Left renal pelvis (tissue), 4 donors: ENCODE measurements at regions not wholly inside any gene's neighbourhood (a gene's known extent, or its start where the extent isn't known, plus 50 kb on each side); places are given as distances from the start of the nearest gene placed in this dataset.

Experiments used
- DNase-seq, 4 donors: peaks; one replicate each; pipeline ENCODE4 v3.0.0-alpha.2; 2013; ENCODE audit warnings: low read depth in 4 of 4, low spot score in 3 of 4

DNA sequence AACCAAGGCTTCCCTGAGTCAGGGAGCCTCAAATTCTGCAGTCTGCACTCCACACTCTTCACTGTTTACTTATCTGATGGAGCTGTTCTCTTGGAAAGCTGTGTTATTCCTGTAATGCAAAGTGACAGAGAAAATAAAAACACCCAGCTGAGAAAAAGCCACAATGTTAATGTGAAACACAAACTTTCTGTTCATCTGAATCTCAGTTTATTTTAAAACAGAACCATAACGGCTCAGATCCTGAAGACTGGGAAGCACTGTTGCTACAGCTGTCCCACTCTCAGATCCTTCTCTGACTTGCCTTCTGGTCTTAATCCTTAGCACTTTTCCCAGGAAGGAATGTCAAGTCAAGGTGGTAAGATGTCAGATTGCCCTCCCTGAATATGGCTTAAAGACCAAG lies 736.6 kb downstream of the DHX35 start:
- DNase-seq, result no peak

DNA sequence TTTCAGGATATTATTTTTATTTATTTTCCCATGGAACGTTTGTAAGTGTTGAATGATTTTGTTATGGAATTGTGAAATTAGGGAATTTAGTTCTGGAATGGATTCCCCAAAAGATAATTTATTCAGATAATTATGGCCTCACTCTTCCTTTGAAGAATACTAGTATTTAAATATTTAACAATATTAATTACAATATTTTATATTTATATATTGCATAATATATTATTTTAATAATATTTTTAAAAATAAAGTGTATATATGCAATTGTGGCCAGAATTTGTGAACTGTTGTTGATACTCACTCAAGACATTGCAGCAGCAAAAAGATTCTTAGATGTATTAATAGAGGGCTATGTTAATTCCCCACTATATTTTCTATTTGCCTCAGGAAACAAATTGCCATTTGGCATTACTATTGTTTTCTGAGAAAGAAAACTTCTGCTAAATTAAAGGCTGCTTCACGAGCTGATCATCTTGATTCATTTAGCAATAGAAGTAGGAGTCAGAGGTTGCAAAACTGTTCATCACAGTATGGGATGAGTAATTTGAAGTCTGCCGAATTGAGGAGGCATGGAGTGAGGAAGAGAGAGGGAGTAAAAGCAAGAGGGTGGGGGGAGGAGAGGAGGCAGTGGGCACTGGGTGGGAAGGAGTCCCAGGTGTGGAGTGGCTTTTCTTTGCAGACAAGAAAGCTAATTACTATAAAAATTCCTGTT lies 729.2 kb downstream of the DHX35 start:
- DNase-seq, result no peak

DNA sequence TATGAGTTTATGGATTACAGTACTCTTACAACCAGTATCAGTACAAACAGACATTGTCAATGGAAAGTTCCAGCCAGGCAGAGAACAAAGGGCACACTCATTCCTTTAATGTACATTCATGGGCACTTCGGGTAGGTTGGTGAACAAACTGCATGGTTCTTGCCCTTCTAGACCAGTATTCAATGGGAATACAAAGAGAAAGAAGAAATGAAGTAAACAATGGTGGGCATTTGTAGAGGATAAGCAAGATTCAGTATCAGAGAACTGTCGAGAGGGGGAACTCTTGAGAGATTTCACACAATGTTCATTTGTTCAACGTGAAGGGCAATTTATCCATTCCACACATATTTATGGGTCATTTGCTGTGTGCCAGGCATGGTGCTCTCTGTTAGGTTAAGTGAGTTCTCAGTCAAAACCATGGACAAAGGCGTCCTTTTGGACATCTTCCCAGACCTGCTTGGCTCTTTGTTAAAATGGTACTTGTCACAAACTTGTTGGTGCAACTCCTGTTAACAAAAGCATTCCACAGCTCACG lies 714.8 kb downstream of the DHX35 start:
- no peak for DNase-seq

DNA sequence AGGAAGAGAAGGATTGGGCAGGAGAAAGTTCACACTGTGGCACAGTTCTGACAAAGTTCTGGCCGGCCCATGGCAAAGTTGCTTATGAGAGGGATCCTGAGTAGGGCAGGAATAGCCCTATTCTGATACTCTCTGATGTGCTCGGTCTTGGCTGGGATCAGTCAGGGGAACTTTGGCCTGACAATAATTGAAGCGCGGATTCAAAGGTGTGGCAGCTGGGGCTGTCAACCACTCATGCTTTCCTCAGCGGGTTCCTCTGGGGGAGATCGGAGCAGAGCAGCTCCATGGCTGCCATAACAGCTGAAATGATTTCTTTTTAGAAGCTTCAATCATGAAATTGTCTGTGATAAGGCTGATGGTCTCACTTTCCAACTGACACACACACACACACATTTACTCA lies 714.1 kb downstream of the DHX35 start:
- DNase-seq, result no peak

DNA sequence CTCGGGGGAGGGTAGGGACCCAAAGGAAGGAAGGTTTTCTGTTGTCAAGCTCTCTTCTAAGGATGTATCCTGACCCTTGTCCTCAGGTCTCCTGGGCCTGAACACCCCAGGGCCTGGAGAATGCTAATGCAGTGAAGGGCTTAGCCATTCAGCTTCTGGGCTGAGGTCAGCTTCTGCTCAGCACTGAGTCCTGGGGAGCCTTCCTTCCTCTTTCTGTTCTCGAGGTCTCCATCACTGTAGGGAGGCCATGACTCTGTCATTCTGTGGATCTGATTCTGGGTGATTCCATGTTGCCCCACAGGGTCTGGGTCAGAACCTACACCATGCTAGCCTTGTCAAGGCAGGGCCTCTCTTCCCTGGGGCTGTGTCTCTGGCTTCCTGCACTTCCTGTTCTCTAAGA lies 712.7 kb downstream of the DHX35 start:
- no peak for DNase-seq

- no peak for DNase-seq
Observed at GRCh38 chr20:39670988-39671387, 708.8 kb downstream of the DHX35 start.

DNA sequence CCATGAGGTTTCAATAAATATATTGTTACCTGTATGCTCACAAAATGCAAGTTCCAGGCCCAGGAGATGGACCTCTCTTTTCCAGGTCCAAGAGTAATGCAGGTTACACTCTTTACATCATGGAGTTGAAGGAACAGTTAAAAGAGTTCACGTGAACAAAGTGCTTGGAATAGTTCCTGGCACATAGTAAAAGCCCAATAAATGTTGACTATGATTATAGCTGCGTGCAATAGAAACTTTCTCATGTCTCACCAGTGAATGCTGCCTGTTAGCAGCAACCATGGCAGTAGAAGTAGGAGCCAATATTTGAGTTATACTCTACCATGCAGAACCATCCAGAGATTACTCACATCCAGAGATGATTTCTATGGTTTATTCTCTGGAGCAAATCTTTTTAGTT lies 707.5 kb downstream of the DHX35 start:
- DNase-seq, result no peak

- no peak for DNase-seq
Observed at GRCh38 chr20:39668038-39668437, 705.9 kb downstream of the DHX35 start.

DNA sequence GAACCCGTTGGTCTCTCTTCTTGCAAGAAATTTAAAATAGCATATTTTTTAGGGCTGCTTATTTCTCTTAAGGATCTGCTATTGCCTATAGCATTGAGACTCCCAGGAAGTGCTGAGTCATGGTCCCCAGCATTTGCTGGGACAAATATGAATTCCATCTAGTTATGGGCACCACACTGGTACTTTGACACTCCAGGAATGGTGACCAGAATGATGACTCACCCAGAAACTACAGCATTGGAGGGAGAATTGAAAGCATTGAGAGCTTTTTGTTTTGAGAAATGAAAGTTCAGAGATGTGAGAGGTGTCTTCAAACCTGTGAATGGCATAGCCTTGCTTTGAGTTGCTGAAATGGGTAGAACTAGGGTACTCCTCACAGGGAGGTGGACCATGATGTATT lies 699.7 kb downstream of the DHX35 start:
- DNase-seq, result no peak

DNA sequence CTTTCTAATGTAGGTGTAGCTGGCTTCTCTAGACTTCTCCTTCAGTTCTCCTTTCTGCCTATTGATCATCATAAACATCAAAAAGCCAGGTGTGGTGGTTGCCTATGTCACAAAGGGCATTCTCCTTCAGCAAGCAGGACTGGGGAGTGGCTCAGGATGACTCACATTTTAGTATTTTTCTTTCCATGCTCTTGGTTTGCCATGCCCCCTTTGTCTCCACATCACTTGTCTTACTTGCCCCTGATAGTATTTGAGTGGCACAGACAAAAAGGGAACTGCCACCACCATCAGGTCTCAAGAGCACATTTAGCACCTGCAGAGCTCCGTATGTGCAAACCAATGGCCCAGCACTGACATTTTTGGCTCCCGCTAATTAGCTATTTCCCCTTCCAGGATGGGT lies 698.8 kb downstream of the DHX35 start:
- DNase-seq, result no peak

- no peak for DNase-seq
Observed at GRCh38 chr20:39660226-39660625, 698.1 kb downstream of the DHX35 start.

- no peak for DNase-seq
Observed at GRCh38 chr20:39658662-39659409, 696.7 kb downstream of the DHX35 start.

GRCh38 chr20:39654171-39654570 lies 692.0 kb downstream of the DHX35 start:
- no peak for DNase-seq

- no peak for DNase-seq
Observed at GRCh38 chr20:39651645-39652325, 689.6 kb downstream of the DHX35 start.

DNA sequence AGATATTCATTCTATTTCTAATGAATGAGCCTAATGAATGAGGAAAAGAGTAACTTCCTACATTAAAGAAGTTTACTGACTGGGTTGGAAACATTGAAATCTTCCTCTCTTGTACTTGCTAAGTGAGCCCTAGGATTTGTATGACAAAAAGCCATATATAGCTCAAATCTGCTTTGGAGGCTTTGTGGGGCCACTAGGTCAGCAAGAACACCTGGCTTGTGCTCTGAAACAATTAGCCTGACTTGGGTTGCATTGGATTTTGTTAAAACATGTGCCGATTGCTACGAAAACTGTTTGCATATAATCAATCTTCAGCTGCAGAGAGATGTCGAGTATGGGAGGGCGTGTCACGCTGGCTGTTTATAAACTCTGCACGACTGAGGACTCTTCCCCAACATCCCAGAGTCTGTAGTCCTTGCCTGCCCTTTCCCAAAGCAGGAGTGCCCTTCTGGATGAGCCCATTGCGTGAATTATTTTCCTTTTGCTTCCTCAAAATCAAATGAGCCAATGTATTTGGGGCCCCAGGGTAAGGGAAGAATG lies 684.8 kb downstream of the DHX35 start:
- no peak for DNase-seq

GRCh38 chr20:39645131-39645530 lies 683.0 kb downstream of the DHX35 start:
- no peak for DNase-seq

DNA sequence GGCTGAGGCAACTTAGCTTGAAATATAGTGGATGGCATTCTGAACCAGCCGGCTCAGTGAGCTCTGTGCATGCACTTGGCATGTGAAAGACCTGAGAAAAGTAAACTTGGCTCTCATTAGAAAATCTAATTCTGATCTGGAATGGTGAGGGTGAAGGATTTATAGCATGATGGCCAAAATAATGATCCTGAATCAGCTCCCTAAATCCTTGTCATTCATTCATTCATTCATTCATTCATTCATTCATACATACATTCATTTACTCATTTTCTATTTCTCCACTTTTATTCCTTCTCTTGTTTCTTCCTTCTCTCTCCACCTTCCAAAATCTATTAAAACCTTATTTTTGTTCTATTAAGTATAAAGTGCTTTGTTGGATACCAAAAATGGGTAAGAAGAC lies 681.1 kb downstream of the DHX35 start:
- DNase-seq, result no peak

DNA sequence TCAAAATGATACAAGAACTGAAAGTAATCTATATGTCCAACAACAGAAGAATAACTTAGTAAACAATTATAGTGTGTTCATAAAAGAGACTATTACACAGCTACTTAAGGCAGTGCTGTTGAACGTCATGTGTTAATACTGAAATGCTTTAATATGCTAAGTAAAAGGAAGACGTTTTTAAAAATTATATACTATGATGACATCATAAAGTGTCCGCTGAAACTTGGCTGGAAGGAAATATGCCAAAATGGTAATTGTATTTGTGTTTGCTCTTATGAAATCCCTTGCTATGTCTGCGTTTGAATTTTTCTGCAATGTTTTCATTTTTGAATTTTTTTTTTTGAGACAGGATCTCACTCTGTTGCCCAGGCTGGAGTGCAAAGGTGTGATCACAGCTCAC lies 679.3 kb downstream of the DHX35 start:
- DNase-seq, result no peak

GRCh38 chr20:39640147-39640546 lies 678.0 kb downstream of the DHX35 start:
- no peak for DNase-seq

- peak in 2 of 4 donors; percentile 38 to 48 for DNase-seq
Observed at GRCh38 chr20:39638731-39639130, 676.6 kb downstream of the DHX35 start.

GRCh38 chr20:39633689-39634088 lies 671.5 kb downstream of the DHX35 start:
- DNase-seq, result no peak
